GM23338 (cell line): ENCODE measurements at regions not wholly inside any gene's neighbourhood (a gene's known extent, or its start where the extent isn't known, plus 50 kb on each side); places are given as distances from the start of the nearest gene placed in this dataset.

Experiments used
- ATAC-seq: fragments of 200-7000 bp; cut with Tn5 transposase; 3 replicates; pipeline ENCODE4 v1.9.1; 2020
- DNase-seq: peaks from one replicate; pipeline ENCODE4 v3.0.0-alpha.2; 2015; ENCODE audit warnings: low spot score
- H2AFZ ChIP-seq: fragments of 200-600 bp; sonication (generic); 2 replicates; pipeline ENCODE4 v1.8.0; 2016; ENCODE audit warnings: antibody characterized with exemption, mild to moderate bottlenecking, moderate library complexity
- H3F3A ChIP-seq: fragments of 200-600 bp; sonication (generic); replicated peaks from 2 replicates; pipeline ENCODE4 v1.8.0; 2017; ENCODE audit warnings: antibody characterized with exemption, mixed run types, low read depth
- H3K27ac ChIP-seq: fragments of 200-600 bp; sonication (generic); 2 replicates; pipeline ENCODE4 v1.6.1; 2016; ENCODE audit warnings: low read depth
- H3K27me3 ChIP-seq: fragments of 200-600 bp; sonication (generic); 2 replicates; pipeline ENCODE4 v1.8.0; 2016; ENCODE audit warnings: mild to moderate bottlenecking, mixed run types, moderate library complexity; ENCODE audit not compliant: insufficient read depth
- H3K36me3 ChIP-seq: fragments of 200-600 bp; sonication (generic); 2 replicates; pipeline ENCODE4 v1.8.0; 2016; ENCODE audit warnings: mild to moderate bottlenecking; ENCODE audit not compliant: insufficient read depth
- H3K4me1 ChIP-seq: fragments of 200-600 bp; sonication (generic); 2 replicates; pipeline ENCODE4 v1.8.0; 2016; ENCODE audit warnings: mild to moderate bottlenecking, moderate library complexity; ENCODE audit not compliant: insufficient read depth
- H3K4me2 ChIP-seq: fragments of 200-600 bp; sonication (generic); 2 replicates; pipeline ENCODE4 v1.7.1; 2017; ENCODE audit warnings: mixed run types
- H3K4me3 ChIP-seq: fragments of 200-600 bp; sonication (generic); 2 replicates; pipeline ENCODE4 v1.6.1; 2016; ENCODE audit warnings: mixed run types
- H3K79me2 ChIP-seq: fragments of 200-600 bp; sonication (generic); replicated peaks from 2 replicates; pipeline ENCODE4 v1.8.0; 2017; ENCODE audit warnings: mild to moderate bottlenecking; ENCODE audit not compliant: insufficient read depth
- H3K9me2 ChIP-seq: fragments of 200-600 bp; sonication (generic); 2 replicates; pipeline ENCODE4 v1.8.0; 2017; ENCODE audit not compliant: insufficient read depth
- H4K20me1 ChIP-seq: fragments of 200-600 bp; sonication (generic); replicated peaks from 2 replicates; pipeline ENCODE4 v1.8.0; 2017; ENCODE audit warnings: mild to moderate bottlenecking; ENCODE audit not compliant: insufficient read depth
- H3K27ac Mint-ChIP-seq: 2 replicates; pipeline ENCODE4 v1.8.0; 2020; ENCODE audit warnings: inconsistent platforms, mild to moderate bottlenecking, moderate library complexity, mixed read lengths
- H3K27me3 Mint-ChIP-seq: 3 replicates; pipeline ENCODE4 v1.8.0; 2022; ENCODE audit warnings: low read depth, mild to moderate bottlenecking, moderate library complexity, mixed read lengths, inconsistent platforms; ENCODE audit not compliant: insufficient read depth, poor library complexity
- H3K36me3 Mint-ChIP-seq: 3 replicates; pipeline ENCODE4 v1.8.0; 2021; ENCODE audit warnings: low read depth, mild to moderate bottlenecking, inconsistent platforms, moderate library complexity, mixed read lengths
- H3K4me1 Mint-ChIP-seq: 3 replicates; pipeline ENCODE4 v1.8.0; 2020; ENCODE audit warnings: mild to moderate bottlenecking, inconsistent platforms, mixed read lengths
- H3K4me3 Mint-ChIP-seq: 3 replicates; pipeline ENCODE4 v1.8.0; 2021; ENCODE audit warnings: moderate library complexity, mild to moderate bottlenecking, inconsistent platforms, mixed read lengths
- H3K9me3 Mint-ChIP-seq: 3 replicates; pipeline ENCODE4 v1.8.0; 2020; ENCODE audit warnings: moderate library complexity, mild to moderate bottlenecking, inconsistent platforms, mixed read lengths
- CREB1 ChIP-seq: fragments of 250-450 bp; sonication (Bioruptor Pico); IDR thresholded peaks from 2 replicates; pipeline ENCODE4 v1.5.0; 2020; ENCODE audit warnings: low read depth, mild to moderate bottlenecking, moderate library complexity
- ETS1 ChIP-seq: IDR thresholded peaks from 2 replicates; pipeline ENCODE4 v1.6.1; 2016; ENCODE audit warnings: antibody characterized with exemption
- EZH2 ChIP-seq: fragments of 200-600 bp; sonication (generic); IDR thresholded peaks from one replicate; pipeline ENCODE4 v1.8.0; 2017; ENCODE audit warnings: antibody characterized with exemption, mild to moderate bottlenecking, low read depth; ENCODE audit not compliant: unreplicated experiment
- EZH2phosphoT487 ChIP-seq: fragments of 200-600 bp; sonication (generic); IDR thresholded peaks from one replicate; pipeline ENCODE4 v1.8.1; 2018; ENCODE audit warnings: antibody characterized with exemption; ENCODE audit not compliant: unreplicated experiment
- JUNB ChIP-seq: IDR thresholded peaks from one replicate; pipeline ENCODE4 v1.6.1; 2016; ENCODE audit warnings: antibody characterized with exemption; ENCODE audit not compliant: unreplicated experiment
- NANOG ChIP-seq: IDR thresholded peaks from 2 replicates; pipeline ENCODE4 v1.6.1; 2016; ENCODE audit warnings: antibody characterized with exemption, borderline replicate concordance
- POLR2AphosphoS5 ChIP-seq: IDR thresholded peaks from 2 replicates; pipeline ENCODE4 v1.6.1; 2016; ENCODE audit warnings: antibody characterized with exemption, low read depth
- STAT1 ChIP-seq: IDR thresholded peaks from one replicate; pipeline ENCODE4 v1.6.1; 2016; ENCODE audit warnings: antibody characterized with exemption; ENCODE audit not compliant: unreplicated experiment
- ZNF114 ChIP-seq: fragments of 250-450 bp; sonication (Bioruptor Pico); IDR thresholded peaks from 2 replicates; pipeline ENCODE4 v1.5.0; 2020; ENCODE audit warnings: mild to moderate bottlenecking, moderate library complexity
- ZNF331 ChIP-seq: fragments of 250-450 bp; sonication (Bioruptor Pico); IDR thresholded peaks from 2 replicates; pipeline ENCODE4 v1.5.0; 2020; ENCODE audit warnings: low read depth, mild to moderate bottlenecking, moderate library complexity
- ZNF462 ChIP-seq: fragments of 250-450 bp; sonication (Bioruptor Pico); IDR thresholded peaks from 2 replicates; pipeline ENCODE4 v1.5.0; 2020; ENCODE audit warnings: mild to moderate bottlenecking, moderate library complexity
- TF ChIP-seq, protein P1 (sequence below), 2 experiments: fragments of 200-600 bp in 1 of 2; sonication (generic) in 1 of 2; conservative IDR thresholded peaks; 2 replicates each; pipeline versions ENCODE4 v1.5.1 to v1.6.1; 2016 to 2017; ENCODE audit warnings: antibody characterized with exemption in 2 of 2, low read depth in 2 of 2, mild to moderate bottlenecking in 2 of 2, moderate library complexity in 1 of 2
- TF ChIP-seq, protein P2 (sequence below): IDR thresholded peaks from one replicate; pipeline ENCODE4 v1.6.1; 2018; ENCODE audit warnings: antibody characterized with exemption; ENCODE audit not compliant: unreplicated experiment

DNA sequence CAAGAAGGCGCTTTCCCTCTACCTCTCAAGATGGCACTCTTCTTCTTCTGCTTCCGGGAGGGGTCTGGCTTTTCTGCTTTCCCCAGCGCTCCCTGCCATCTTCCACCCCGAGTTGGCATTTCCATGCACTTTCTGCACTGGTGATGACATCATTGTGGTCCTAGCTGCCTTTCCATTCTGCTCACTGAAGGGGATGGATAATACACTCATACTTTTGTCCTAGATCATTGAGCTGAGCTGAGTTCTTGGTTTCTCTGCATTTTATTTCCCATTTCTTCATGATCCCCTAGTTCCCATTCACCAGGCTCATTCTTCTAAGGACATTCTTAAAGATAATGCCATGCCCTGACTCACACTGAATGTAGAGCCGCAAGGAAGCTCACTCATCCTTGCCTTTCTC lies 96.7 kb downstream of the EDN1 start:
- H3K4me3 Mint-ChIP-seq: no peak overlapping the region
- ATAC-seq: no peak
- H3K4me1 Mint-ChIP-seq: no peaks in the 10 kb centered on the region

More for the DNA sequence above, 96.7 kb downstream of the EDN1 start:
- Histone ChIP-seq H3K27ac (no peak overlapping the region), H3K4me1 (no peaks in the 10 kb centered on the region), H3K79me2 (no peaks in the 10 kb centered on the region), H3F3A (no peaks in the 10 kb centered on the region), H4K20me1 (no peaks in the 10 kb centered on the region), H3K4me3 (no peak overlapping the region), H3K9me2 (peaks cover 8% of the 10 kb centered on the region; the same call in 1 of the 2 replicates), H2AFZ (no peak overlapping the region), H3K27me3 (no peaks in the 10 kb centered on the region), H3K4me2 (no peak overlapping the region), H3K36me3 (no peaks in the 10 kb centered on the region)
- Mint-ChIP-seq H3K27me3 (no peaks in the 10 kb centered on the region), H3K36me3 (no peaks in the 10 kb centered on the region), H3K27ac (no peak overlapping the region), H3K9me3 (no peaks in the 10 kb centered on the region)
- DNase-seq: no peak
- TF ChIP-seq JUNB (no peak), POLR2AphosphoS5 (no peak), ETS1 (no peak), NANOG (no peak), STAT1 (no peak), EZH2phosphoT487 (no peak), CREB1 (CRISPR knock-in tag) (no peak), ZNF462 (CRISPR knock-in tag) (no peak), ZNF331 (CRISPR knock-in tag) (no peak), EZH2 (no peak), ZNF114 (no peak)
- TF ChIP-seq, protein P1, sequence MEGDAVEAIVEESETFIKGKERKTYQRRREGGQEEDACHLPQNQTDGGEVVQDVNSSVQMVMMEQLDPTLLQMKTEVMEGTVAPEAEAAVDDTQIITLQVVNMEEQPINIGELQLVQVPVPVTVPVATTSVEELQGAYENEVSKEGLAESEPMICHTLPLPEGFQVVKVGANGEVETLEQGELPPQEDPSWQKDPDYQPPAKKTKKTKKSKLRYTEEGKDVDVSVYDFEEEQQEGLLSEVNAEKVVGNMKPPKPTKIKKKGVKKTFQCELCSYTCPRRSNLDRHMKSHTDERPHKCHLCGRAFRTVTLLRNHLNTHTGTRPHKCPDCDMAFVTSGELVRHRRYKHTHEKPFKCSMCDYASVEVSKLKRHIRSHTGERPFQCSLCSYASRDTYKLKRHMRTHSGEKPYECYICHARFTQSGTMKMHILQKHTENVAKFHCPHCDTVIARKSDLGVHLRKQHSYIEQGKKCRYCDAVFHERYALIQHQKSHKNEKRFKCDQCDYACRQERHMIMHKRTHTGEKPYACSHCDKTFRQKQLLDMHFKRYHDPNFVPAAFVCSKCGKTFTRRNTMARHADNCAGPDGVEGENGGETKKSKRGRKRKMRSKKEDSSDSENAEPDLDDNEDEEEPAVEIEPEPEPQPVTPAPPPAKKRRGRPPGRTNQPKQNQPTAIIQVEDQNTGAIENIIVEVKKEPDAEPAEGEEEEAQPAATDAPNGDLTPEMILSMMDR (conservative IDR thresholded peaks at IDR 0.05; ENCODE audit: low read depth in 2 of 2): no peak
- TF ChIP-seq, protein P2, sequence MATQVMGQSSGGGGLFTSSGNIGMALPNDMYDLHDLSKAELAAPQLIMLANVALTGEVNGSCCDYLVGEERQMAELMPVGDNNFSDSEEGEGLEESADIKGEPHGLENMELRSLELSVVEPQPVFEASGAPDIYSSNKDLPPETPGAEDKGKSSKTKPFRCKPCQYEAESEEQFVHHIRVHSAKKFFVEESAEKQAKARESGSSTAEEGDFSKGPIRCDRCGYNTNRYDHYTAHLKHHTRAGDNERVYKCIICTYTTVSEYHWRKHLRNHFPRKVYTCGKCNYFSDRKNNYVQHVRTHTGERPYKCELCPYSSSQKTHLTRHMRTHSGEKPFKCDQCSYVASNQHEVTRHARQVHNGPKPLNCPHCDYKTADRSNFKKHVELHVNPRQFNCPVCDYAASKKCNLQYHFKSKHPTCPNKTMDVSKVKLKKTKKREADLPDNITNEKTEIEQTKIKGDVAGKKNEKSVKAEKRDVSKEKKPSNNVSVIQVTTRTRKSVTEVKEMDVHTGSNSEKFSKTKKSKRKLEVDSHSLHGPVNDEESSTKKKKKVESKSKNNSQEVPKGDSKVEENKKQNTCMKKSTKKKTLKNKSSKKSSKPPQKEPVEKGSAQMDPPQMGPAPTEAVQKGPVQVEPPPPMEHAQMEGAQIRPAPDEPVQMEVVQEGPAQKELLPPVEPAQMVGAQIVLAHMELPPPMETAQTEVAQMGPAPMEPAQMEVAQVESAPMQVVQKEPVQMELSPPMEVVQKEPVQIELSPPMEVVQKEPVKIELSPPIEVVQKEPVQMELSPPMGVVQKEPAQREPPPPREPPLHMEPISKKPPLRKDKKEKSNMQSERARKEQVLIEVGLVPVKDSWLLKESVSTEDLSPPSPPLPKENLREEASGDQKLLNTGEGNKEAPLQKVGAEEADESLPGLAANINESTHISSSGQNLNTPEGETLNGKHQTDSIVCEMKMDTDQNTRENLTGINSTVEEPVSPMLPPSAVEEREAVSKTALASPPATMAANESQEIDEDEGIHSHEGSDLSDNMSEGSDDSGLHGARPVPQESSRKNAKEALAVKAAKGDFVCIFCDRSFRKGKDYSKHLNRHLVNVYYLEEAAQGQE: no peak
